IPS-NIHi11 (cell line): ENCODE measurements at regions not wholly inside any gene's neighbourhood (a gene's known extent, or its start where the extent isn't known, plus 50 kb on each side); places are given as distances from the start of the nearest gene placed in this dataset.

Experiments
- DNase-seq: peaks from one replicate; pipeline ENCODE4 v3.0.0; 2012; ENCODE audit warnings: mixed read lengths, low spot score

GRCh38 chr2:128726236-128726635, 407.6 kb upstream of the HS6ST1 start:
- DNase-seq, result no peak

- no peak for DNase-seq
Observed at GRCh38 chr2:128726911-128727310, 408.2 kb upstream of the HS6ST1 start.

GRCh38 chr2:128727404-128727803, 408.7 kb upstream of the HS6ST1 start:
- no peak for DNase-seq

GRCh38 chr2:128727914-128728313, 409.2 kb upstream of the HS6ST1 start:
- no peak for DNase-seq

- no peak for DNase-seq
Observed at GRCh38 chr2:128729051-128729450, 410.4 kb upstream of the HS6ST1 start.

- no peak for DNase-seq
Observed at GRCh38 chr2:128731994-128732650, 413.5 kb upstream of the HS6ST1 start.

GRCh38 chr2:128732976-128733431, 414.3 kb upstream of the HS6ST1 start:
- no peak for DNase-seq

GRCh38 chr2:128733450-128733849, 414.8 kb upstream of the HS6ST1 start:
- no peak for DNase-seq

- DNase-seq, result peak; percentile 54
Observed at GRCh38 chr2:128734521-128735295, 416.0 kb upstream of the HS6ST1 start.

- DNase-seq, result no peak
Observed at GRCh38 chr2:128735296-128735960, 416.8 kb upstream of the HS6ST1 start.

GRCh38 chr2:128736046-128736688, 417.5 kb upstream of the HS6ST1 start:
- DNase-seq, result no peak

GRCh38 chr2:128736689-128737545, 418.2 kb upstream of the HS6ST1 start:
- DNase-seq, result peak; percentile 95

GRCh38 chr2:128737546-128737826, 418.8 kb upstream of the HS6ST1 start:
- no peak for DNase-seq

- no peak for DNase-seq
Observed at GRCh38 chr2:128738446-128739110, 419.9 kb upstream of the HS6ST1 start.

GRCh38 chr2:128742467-128742866, 423.8 kb upstream of the HS6ST1 start:
- DNase-seq, result no peak

- DNase-seq, result no peak
Observed at GRCh38 chr2:128745946-128746345, 427.3 kb upstream of the HS6ST1 start.

GRCh38 chr2:128746356-128746755, 427.7 kb upstream of the HS6ST1 start:
- DNase-seq, result no peak

GRCh38 chr2:128748336-128748735, 429.7 kb upstream of the HS6ST1 start:
- DNase-seq, result no peak

GRCh38 chr2:128748835-128749605, 430.4 kb upstream of the HS6ST1 start:
- no peak for DNase-seq
